Spleen (tissue), 11 donors: ENCODE measurements at regions not wholly inside any gene's neighbourhood (a gene's known extent, or its start where the extent isn't known, plus 50 kb on each side); places are given as distances from the start of the nearest gene placed in this dataset.

Experiments
- DNase-seq: peaks from one replicate; pipeline ENCODE4 v3.0.0-alpha.2; 2020
- H3K27ac ChIP-seq, 8 donors: fragments of 200-600 bp; sonication (generic) in 7 of 8; 1 replicate in 4 of 8; 2 replicates in 4 of 8; pipeline versions ENCODE4 v1.5.0 to v1.8.0; 2016 to 2021; ENCODE audit warnings: inconsistent platforms in 4 of 8, mild to moderate bottlenecking in 4 of 8, moderate library complexity in 1 of 8
- H3K27me3 ChIP-seq, 7 donors: fragments of 200-600 bp; sonication (generic) in 6 of 7; replicated peaks in 1 of 7; 1 replicate in 4 of 7; 2 replicates in 3 of 7; pipeline versions ENCODE4 v1.5.0 to v1.8.0; 2016 to 2021; ENCODE audit warnings: inconsistent platforms in 3 of 7, mild to moderate bottlenecking in 1 of 7
- H3K36me3 ChIP-seq, 6 donors: fragments of 200-600 bp; sonication (generic) in 5 of 6; 1 replicate in 4 of 6; 2 replicates in 2 of 6; pipeline versions ENCODE4 v1.5.0 to v1.8.0; 2016 to 2021; ENCODE audit warnings: inconsistent platforms in 2 of 6
- H3K4me1 ChIP-seq, 6 donors: fragments of 200-600 bp; sonication (generic) in 5 of 6; 1 replicate in 3 of 6; 2 replicates in 3 of 6; pipeline versions ENCODE4 v1.5.0 to v1.8.0; 2016 to 2021; ENCODE audit warnings: inconsistent platforms in 3 of 6
- H3K4me3 ChIP-seq, 8 donors: fragments of 200-600 bp; sonication (generic) in 7 of 8; 1 replicate in 4 of 8; 2 replicates in 4 of 8; pipeline versions ENCODE4 v1.5.0 to v1.8.0; 2016 to 2021; ENCODE audit warnings: inconsistent platforms in 4 of 8, mild to moderate bottlenecking in 4 of 8, moderate library complexity in 2 of 8
- H3K9me3 ChIP-seq, 8 donors: fragments of 200-600 bp; sonication (generic) in 7 of 8; 1 replicate in 4 of 8; 2 replicates in 4 of 8; pipeline versions ENCODE4 v1.5.0 to v1.8.0; 2016 to 2021; ENCODE audit warnings: inconsistent platforms in 4 of 8
- POLR2A ChIP-seq, 3 donors: fragments of 450-650 bp; IDR thresholded peaks; one replicate each; pipeline ENCODE4 v1.5.1; 2017; ENCODE audit warnings: antibody characterized with exemption in 3 of 3, mild to moderate bottlenecking in 1 of 3
- POLR2AphosphoS5 ChIP-seq, 3 donors: sonication (generic); formaldehyde crosslinking; IDR thresholded peaks; one replicate each; pipeline ENCODE4 v1.5.1; 2017; ENCODE audit warnings: antibody characterized with exemption in 3 of 3
- WGBS, 5 donors: extraction: QIAGEN DNeasy Blood & Tissue Kit in 3 of 5; methylation state at CpG; one replicate each; pipeline versions ENCODE4 v1.1.5 to v1.1.7; 2013 to 2018; 5-methylcytosine and 5-hydroxymethylcytosine counted together
- intact Hi-C: fragments of 100-400 bp; cut with DNase I; formaldehyde crosslinking; loops from one replicate; pipeline ENCODE4 v1.15.0; 2023; ENCODE audit warnings: low total_unique reads
- TF ChIP-seq, protein P1 (sequence below), 11 experiments: fragments of 200-600 bp in 7 of 11; fragments of 450-650 bp in 4 of 11; sonication (generic) in 4 of 11; IDR thresholded peaks in 8 of 11; conservative IDR thresholded peaks in 3 of 11; 1 replicate in 7 of 11; 2 replicates in 4 of 11; pipeline versions ENCODE4 v1.4.0 to v1.8.0; 2016 to 2021; ENCODE audit warnings: antibody characterized with exemption in 11 of 11, inconsistent platforms in 4 of 11, mild to moderate bottlenecking in 1 of 11
- donor health status: healthy with polysubstance abuse.
- donor health status: DM: no; HTN: no; CAD: no; lungs with moderate emphysema.
- donor health status: DM: no; HTN: no; CAD: no.
- donor health status: Bipolar disorder and iron deficiency.
- donor health status: healthy.
- donor health status: DM: no; HTN: no; CAD: no.
- donor health status: DM: yes; HTN: yes; CAD: no.

DNA sequence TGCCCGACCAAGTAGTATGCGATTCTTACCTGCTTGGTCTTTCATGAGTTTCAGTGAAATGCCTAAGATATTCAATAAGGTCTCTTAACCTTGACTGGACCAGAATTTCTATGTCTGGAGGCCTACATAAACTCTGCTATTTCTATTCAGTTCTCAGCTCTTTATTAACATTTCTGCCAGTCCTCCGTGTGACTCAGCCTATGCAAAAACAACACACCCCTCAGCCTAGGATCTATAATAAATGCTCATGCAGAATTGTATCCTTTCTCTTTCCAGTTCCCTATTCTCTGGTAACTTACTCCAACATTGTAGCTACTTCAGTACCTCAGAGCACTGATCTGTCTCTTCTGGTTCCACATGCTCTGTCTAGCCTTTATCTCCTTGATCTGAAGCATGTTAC, 1507.4 kb downstream of the CDH11 start:
- TF ChIP-seq, protein P1, sequence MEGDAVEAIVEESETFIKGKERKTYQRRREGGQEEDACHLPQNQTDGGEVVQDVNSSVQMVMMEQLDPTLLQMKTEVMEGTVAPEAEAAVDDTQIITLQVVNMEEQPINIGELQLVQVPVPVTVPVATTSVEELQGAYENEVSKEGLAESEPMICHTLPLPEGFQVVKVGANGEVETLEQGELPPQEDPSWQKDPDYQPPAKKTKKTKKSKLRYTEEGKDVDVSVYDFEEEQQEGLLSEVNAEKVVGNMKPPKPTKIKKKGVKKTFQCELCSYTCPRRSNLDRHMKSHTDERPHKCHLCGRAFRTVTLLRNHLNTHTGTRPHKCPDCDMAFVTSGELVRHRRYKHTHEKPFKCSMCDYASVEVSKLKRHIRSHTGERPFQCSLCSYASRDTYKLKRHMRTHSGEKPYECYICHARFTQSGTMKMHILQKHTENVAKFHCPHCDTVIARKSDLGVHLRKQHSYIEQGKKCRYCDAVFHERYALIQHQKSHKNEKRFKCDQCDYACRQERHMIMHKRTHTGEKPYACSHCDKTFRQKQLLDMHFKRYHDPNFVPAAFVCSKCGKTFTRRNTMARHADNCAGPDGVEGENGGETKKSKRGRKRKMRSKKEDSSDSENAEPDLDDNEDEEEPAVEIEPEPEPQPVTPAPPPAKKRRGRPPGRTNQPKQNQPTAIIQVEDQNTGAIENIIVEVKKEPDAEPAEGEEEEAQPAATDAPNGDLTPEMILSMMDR (IDR thresholded peaks at IDR 0.05 in 8 of 11, conservative IDR thresholded peaks at IDR 0.05 in 3 of 11) = no peak

DNA sequence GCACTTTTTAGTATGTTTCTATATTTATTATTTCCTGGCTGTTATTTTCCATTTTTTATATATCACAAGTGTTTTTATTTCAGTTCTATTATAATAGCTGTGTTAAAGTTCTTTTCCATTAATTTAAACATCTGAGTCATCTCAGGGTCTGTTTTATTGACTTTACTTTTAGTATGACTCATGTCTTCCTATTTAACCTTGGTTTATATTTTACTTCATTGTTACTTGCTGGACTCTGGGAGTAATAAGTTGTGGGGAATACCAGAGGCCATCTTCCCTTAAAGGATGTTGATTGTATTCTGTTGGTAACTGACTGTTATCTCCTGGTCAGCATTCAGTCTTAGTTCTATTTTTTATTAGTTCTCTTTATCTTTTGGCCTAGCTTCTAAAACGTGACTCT, 1508.2 kb downstream of the CDH11 start:
- TF ChIP-seq POLR2AphosphoS5 (IDR thresholded peaks at IDR 0.05) (no peak), POLR2A (IDR thresholded peaks at IDR 0.05) (no peak)
- TF ChIP-seq, protein P1 (IDR thresholded peaks at IDR 0.05 in 8 of 11, conservative IDR thresholded peaks at IDR 0.05 in 3 of 11) = no peak
- no peak overlapping the region for H3K4me3 ChIP-seq
- no peak for DNase-seq
- peaks cover 0 to 38% (median 30%) of the 10 kb centered on the region in 8 donors for H3K9me3 ChIP-seq
- H3K36me3 ChIP-seq = no peaks in the 10 kb centered on the region
- peaks cover 0 to 20% (median 0%) of the 10 kb centered on the region in 7 donors for H3K27me3 ChIP-seq
- intact Hi-C loops = no loop called here
- H3K4me1 ChIP-seq = no peaks in the 10 kb centered on the region
- 29 to 84% (median 59%) methylated on average over 1 of the region's 1 CpG for WGBS, 5 donors
- no peak overlapping the region for H3K27ac ChIP-seq

More for the DNA sequence above, 1507.4 kb downstream of the CDH11 start:
- Histone ChIP-seq H3K27ac (no peak overlapping the region), H3K36me3 (no peaks in the 10 kb centered on the region), H3K4me1 (no peaks in the 10 kb centered on the region), H3K9me3 (peaks cover 0 to 38% (median 31%) of the 10 kb centered on the region in 8 donors), H3K27me3 (peaks cover 0 to 20% (median 0%) of the 10 kb centered on the region in 7 donors), H3K4me3 (no peak overlapping the region)
- 89 to 93% (median 91%) methylated on average over 3 of the region's 3 CpGs for WGBS, 5 donors
- intact Hi-C loops = no loop called here
- DNase-seq = no peak

DNA sequence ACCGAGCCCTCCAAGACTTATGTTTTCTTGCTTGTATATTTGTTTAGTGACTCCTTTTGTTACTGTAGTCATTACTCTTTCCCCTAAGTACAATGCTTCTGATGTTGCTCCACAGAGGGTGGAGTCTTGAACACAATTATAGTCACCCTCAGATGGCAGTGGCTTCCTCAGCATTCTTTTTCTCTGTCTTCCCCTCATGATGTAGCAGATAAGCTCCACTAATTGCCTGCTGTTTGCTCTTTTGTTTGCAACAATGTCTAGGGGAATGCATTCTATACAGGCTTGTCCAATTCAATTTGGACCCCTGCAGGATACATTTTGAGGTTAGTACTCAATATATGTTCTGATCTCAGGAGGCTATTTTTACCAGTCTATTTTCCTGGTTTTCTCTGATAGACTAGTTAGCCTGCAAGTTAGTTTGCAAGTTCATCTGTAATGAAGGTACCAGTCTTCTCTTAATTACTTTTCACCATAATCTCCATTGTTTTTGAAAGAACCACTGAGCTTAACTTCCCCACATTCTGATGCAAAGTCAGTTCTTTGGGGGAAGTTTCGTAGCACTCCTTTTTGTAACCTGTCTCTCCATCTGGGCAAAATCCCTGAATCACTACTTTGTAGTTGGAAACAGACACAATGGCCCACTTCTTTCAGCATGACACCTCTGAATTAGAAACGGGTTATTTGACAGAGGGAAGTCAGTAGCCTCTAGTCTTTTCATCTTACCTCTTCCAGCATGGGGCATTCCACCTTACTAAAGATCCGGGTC, 1509.2 kb downstream of the CDH11 start:
- no peak for TF ChIP-seq POLR2A (IDR thresholded peaks at IDR 0.05)
- TF ChIP-seq, protein P1 (IDR thresholded peaks at IDR 0.05 in 8 of 11, conservative IDR thresholded peaks at IDR 0.05 in 3 of 11) = no peak
- no peak for TF ChIP-seq POLR2AphosphoS5 (IDR thresholded peaks at IDR 0.05)
- intact Hi-C loops = no loop called here

DNA sequence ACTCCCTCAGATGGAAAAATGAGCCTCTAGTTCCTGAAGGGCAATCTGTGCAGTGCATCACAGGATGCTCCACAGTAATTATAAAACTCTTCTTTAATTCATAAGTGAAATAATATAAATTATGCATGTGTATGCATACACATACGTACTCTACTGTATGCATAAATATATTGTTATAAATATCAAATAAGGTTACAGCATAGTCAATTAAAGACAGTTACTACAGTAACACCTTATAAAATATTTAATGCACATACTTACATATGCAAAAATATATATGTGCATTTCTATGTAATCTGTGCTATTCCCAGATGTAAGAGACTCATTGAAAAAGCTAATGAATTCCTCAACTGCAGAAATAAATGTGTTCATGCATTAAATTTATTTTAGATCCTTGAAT, 1515.1 kb downstream of the CDH11 start:
- Histone ChIP-seq H3K27me3 (no peaks in the 10 kb centered on the region), H3K4me1 (no peaks in the 10 kb centered on the region), H3K9me3 (peaks cover 0 to 27% (median 13%) of the 10 kb centered on the region in 8 donors), H3K36me3 (no peaks in the 10 kb centered on the region), H3K4me3 (no peak overlapping the region), H3K27ac (no peak overlapping the region)
- intact Hi-C loops = no loop called here
- DNase-seq = no peak
- 68 to 85% (median 80%) methylated on average over 1 of the region's 1 CpG for WGBS, 5 donors
- TF ChIP-seq, protein P1 (IDR thresholded peaks at IDR 0.05 in 8 of 11, conservative IDR thresholded peaks at IDR 0.05 in 3 of 11) = no peak
- TF ChIP-seq POLR2A (IDR thresholded peaks at IDR 0.05) (no peak), POLR2AphosphoS5 (IDR thresholded peaks at IDR 0.05) (no peak)

More for the DNA sequence above, 1509.2 kb downstream of the CDH11 start:
- WGBS, 5 donors = 70 to 77% (median 71%) methylated on average over 4 of the region's 4 CpGs
- no peak for DNase-seq
- Histone ChIP-seq H3K36me3 (no peaks in the 10 kb centered on the region), H3K4me3 (no peak overlapping the region), H3K27me3 (peaks cover 0 to 10% (median 0%) of the 10 kb centered on the region in 7 donors), H3K4me1 (no peaks in the 10 kb centered on the region), H3K27ac (no peak overlapping the region), H3K9me3 (peaks cover 0 to 38% (median 25%) of the 10 kb centered on the region in 8 donors)
